Osteocyte (in vitro differentiated cells): ENCODE measurements at regions not wholly inside any gene's neighbourhood (a gene's known extent, or its start where the extent isn't known, plus 50 kb on each side); places are given as distances from the start of the nearest gene placed in this dataset.

ENCODE experiments used
- DNase-seq: peaks from one replicate; pipeline ENCODE4 v3.0.0; 2021; ENCODE audit warnings: mixed read lengths; ENCODE audit not compliant: unreplicated experiment; ENCODE audit errors: extremely low spot score
- H3K27ac Mint-ChIP-seq: one replicate; pipeline ENCODE4 v1.8.0; 2021; ENCODE audit warnings: mild to moderate bottlenecking, mixed read lengths; ENCODE audit not compliant: unreplicated experiment
- H3K27me3 Mint-ChIP-seq: one replicate; pipeline ENCODE4 v1.8.0; 2021; ENCODE audit warnings: mixed read lengths; ENCODE audit not compliant: unreplicated experiment
- H3K36me3 Mint-ChIP-seq: one replicate; pipeline ENCODE4 v1.8.0; 2021; ENCODE audit warnings: mixed read lengths; ENCODE audit not compliant: unreplicated experiment
- H3K4me1 Mint-ChIP-seq: one replicate; pipeline ENCODE4 v1.8.0; 2021; ENCODE audit warnings: mixed read lengths; ENCODE audit not compliant: unreplicated experiment
- H3K4me3 Mint-ChIP-seq: one replicate; pipeline ENCODE4 v1.8.0; 2021; ENCODE audit warnings: mild to moderate bottlenecking, moderate library complexity, mixed read lengths; ENCODE audit not compliant: unreplicated experiment
- H3K9me3 Mint-ChIP-seq: one replicate; pipeline ENCODE4 v1.8.0; 2021; ENCODE audit warnings: mixed read lengths; ENCODE audit not compliant: unreplicated experiment
- TF ChIP-seq, protein P1 (sequence below): fragments of 200-600 bp; sonication (generic); IDR thresholded peaks from 2 replicates; pipeline ENCODE4 v1.5.0; 2021; ENCODE audit warnings: antibody characterized with exemption, mild to moderate bottlenecking, moderate library complexity

DNA sequence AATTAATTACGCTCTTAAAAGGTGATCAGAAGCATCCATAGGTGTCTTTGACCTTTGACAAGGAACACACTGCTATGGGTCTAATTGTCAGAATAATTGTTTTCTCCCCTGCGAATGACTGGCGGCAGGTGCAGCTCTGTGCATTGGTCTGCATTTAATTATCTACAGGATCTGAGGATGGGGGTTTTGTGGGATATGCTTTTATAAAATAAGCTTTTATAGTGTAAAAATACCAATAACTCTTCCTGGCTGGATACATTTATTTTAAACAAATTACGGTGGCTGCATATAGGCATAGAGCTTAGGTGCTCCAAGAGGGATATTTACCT is 201.6 kb upstream of the RGMA start:
- no peak overlapping the region for H3K27ac Mint-ChIP-seq
- H3K27me3 Mint-ChIP-seq, result no peaks in the 10 kb centered on the region
- no peaks in the 10 kb centered on the region for H3K36me3 Mint-ChIP-seq
- no peak for DNase-seq
- TF ChIP-seq, protein P1, sequence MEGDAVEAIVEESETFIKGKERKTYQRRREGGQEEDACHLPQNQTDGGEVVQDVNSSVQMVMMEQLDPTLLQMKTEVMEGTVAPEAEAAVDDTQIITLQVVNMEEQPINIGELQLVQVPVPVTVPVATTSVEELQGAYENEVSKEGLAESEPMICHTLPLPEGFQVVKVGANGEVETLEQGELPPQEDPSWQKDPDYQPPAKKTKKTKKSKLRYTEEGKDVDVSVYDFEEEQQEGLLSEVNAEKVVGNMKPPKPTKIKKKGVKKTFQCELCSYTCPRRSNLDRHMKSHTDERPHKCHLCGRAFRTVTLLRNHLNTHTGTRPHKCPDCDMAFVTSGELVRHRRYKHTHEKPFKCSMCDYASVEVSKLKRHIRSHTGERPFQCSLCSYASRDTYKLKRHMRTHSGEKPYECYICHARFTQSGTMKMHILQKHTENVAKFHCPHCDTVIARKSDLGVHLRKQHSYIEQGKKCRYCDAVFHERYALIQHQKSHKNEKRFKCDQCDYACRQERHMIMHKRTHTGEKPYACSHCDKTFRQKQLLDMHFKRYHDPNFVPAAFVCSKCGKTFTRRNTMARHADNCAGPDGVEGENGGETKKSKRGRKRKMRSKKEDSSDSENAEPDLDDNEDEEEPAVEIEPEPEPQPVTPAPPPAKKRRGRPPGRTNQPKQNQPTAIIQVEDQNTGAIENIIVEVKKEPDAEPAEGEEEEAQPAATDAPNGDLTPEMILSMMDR, result no peak
- H3K4me3 Mint-ChIP-seq, result no peak overlapping the region
- H3K4me1 Mint-ChIP-seq, result no peaks in the 10 kb centered on the region
- no peaks in the 10 kb centered on the region for H3K9me3 Mint-ChIP-seq

DNA sequence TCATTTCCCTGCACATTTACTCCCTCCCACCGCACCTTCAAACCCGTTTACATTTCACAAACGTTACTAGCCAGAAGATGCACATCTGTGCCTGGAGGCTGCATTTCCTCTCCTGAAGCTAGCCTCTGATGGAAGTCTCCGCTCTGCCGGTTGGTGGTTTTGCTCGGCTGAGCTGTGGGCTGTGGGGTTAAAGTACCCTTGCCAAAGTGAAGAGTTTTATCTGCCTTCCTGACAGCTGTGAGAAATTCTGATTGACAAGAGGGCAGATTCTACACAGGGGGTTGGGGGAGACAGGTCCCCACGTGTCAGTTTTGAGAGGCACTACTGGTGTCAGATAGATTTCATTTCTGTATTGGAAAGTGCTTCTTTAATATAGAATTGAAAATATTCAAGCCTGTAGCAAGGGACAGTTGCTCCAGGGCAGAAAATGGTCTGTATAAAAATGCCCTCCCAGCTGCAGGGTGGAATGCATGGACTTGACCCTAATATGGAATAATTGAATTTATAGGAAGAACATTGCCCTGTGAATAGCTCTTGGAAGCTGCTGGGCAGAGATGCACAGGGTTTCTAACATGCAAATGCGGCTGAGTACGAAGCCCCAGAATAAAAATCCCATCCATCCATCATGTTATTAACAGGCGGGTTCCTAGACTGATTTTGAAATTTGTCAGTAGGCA is 201.1 kb upstream of the RGMA start:
- H3K27ac Mint-ChIP-seq, result no peak overlapping the region
- no peak overlapping the region for H3K4me3 Mint-ChIP-seq
- no peaks in the 10 kb centered on the region for H3K9me3 Mint-ChIP-seq

DNA sequence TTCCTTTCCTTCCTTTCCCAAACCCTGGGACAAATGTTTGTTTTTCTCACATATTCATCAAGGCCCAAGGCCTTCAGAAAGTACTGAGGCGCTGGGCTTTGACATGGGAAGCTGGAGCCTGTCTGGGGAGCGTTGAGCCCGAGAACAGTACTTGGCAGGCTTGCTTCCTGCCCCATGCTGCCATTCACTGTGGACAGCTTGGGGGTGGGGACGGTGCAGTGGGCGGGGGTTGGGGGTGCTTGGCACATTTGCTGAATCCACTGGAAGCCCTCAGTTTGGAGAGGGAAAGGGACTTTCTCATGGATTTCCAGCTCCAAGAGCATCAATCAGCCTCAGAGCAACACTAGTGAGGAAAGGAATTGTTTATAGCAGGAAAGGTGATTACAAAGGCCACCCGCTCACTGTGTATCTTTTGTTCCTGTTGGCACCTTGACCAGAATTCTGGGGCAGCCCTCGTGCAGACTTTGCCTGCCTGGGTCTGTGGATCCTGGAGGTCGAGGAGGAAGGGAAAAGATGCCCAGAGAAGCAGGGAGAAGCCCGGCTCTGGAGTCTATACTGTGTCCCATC is 199.8 kb upstream of the RGMA start:
- Mint-ChIP-seq H3K27ac (no peak overlapping the region), H3K9me3 (no peaks in the 10 kb centered on the region), H3K36me3 (no peaks in the 10 kb centered on the region), H3K27me3 (no peaks in the 10 kb centered on the region), H3K4me1 (no peaks in the 10 kb centered on the region), H3K4me3 (no peak overlapping the region)
- TF ChIP-seq, protein P1, result no peak
- DNase-seq, result no peak

More for the DNA sequence above, 201.1 kb upstream of the RGMA start:
- no peak for DNase-seq
- Mint-ChIP-seq H3K36me3 (no peaks in the 10 kb centered on the region), H3K27me3 (no peaks in the 10 kb centered on the region), H3K4me1 (no peaks in the 10 kb centered on the region)
- TF ChIP-seq, protein P1, result no peak

DNA sequence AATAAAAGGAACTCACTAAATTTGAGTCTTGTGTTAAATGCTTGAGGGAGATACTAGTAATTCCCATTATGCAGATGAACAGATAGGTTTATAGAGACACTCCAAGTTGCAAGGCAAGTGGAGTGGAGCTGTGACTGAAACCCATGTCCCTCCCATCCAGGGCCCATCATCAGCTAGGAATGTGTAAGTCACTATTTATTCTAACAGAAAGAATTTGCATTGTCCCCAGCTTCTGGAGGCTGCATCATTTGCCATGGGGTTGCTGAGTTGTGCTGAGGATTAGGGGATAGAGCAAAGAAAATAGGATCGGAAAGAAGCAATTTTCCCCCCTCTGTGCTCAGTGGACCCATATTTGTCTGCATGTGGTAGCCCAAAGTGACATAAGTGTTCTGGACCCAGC is 197.4 kb upstream of the RGMA start:
- Mint-ChIP-seq H3K27ac (no peak overlapping the region), H3K4me3 (no peak overlapping the region), H3K9me3 (no peaks in the 10 kb centered on the region), H3K36me3 (no peaks in the 10 kb centered on the region), H3K27me3 (no peaks in the 10 kb centered on the region), H3K4me1 (no peaks in the 10 kb centered on the region)
- TF ChIP-seq, protein P1, result no peak
- DNase-seq, result no peak

DNA sequence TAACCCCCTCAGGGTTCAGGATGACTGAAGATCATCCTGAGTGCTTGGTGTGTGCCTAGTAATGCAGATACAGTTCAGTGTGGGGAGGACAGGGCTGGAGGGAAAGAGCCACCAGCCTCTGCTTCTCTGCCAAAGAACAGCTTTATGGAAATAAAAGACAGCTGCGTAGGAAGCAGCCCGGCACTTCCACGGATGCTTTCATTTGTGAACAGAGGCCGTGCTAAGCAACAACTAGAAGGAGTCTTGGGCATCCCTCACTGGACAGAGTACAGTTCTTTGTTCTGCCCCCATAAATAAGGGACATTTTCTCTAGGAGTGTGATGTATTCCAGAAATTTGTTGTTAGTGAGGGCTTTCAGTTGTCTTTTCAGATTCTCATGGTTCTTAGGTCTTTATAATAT is 194.8 kb upstream of the RGMA start:
- Mint-ChIP-seq H3K9me3 (no peaks in the 10 kb centered on the region), H3K27ac (no peak overlapping the region), H3K36me3 (no peaks in the 10 kb centered on the region), H3K4me1 (no peaks in the 10 kb centered on the region), H3K27me3 (peaks cover 7% of the 10 kb centered on the region), H3K4me3 (no peak overlapping the region)
- no peak for DNase-seq
- TF ChIP-seq, protein P1, result no peak
